Coronary artery (tissue), 2 donors: ENCODE measurements at regions not wholly inside any gene's neighbourhood (a gene's known extent, or its start where the extent isn't known, plus 50 kb on each side); places are given as distances from the start of the nearest gene placed in this dataset.

Source experiments
- DNase-seq: peaks from one replicate; pipeline ENCODE4 v3.0.0-alpha.2; 2017; ENCODE audit warnings: low spot score
- H3K27ac ChIP-seq, 2 donors: fragments of 200-600 bp; sonication (generic); one replicate each; pipeline ENCODE4 v1.5.1; 2016 to 2019
- H3K4me3 ChIP-seq: fragments of 200-600 bp; sonication (generic); 2 replicates; pipeline ENCODE4 v1.5.1; 2016; ENCODE audit warnings: mild to moderate bottlenecking, moderate library complexity
- TF ChIP-seq, protein P1 (sequence below): fragments of 200-600 bp; sonication (generic); IDR thresholded peaks from one replicate; pipeline ENCODE4 v1.5.1; 2019; ENCODE audit warnings: antibody characterized with exemption

DNA sequence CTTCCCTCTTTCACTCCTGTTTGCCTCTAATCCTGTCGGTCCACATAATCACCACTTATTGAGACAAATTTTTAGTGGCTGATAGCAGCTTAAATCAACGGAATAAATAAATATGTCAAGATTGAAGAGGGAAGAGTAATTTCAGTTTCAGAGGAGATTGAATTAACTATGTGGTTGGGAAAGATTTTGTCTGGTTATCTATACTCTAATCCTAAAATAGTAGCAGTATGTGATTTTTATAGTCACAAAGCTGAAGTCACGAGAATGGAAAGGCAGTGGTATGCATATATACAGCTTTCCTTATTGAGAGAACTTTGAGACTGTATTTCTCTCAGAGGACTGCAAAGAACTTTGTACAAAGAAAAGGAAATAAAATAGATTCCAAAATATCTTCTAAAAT lies 493.3 kb downstream of the FAT4 start:
- no peak for DNase-seq
- TF ChIP-seq, protein P1, sequence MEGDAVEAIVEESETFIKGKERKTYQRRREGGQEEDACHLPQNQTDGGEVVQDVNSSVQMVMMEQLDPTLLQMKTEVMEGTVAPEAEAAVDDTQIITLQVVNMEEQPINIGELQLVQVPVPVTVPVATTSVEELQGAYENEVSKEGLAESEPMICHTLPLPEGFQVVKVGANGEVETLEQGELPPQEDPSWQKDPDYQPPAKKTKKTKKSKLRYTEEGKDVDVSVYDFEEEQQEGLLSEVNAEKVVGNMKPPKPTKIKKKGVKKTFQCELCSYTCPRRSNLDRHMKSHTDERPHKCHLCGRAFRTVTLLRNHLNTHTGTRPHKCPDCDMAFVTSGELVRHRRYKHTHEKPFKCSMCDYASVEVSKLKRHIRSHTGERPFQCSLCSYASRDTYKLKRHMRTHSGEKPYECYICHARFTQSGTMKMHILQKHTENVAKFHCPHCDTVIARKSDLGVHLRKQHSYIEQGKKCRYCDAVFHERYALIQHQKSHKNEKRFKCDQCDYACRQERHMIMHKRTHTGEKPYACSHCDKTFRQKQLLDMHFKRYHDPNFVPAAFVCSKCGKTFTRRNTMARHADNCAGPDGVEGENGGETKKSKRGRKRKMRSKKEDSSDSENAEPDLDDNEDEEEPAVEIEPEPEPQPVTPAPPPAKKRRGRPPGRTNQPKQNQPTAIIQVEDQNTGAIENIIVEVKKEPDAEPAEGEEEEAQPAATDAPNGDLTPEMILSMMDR: no peak
- Histone ChIP-seq H3K27ac (no peak overlapping the region), H3K4me3 (no peak overlapping the region)

DNA sequence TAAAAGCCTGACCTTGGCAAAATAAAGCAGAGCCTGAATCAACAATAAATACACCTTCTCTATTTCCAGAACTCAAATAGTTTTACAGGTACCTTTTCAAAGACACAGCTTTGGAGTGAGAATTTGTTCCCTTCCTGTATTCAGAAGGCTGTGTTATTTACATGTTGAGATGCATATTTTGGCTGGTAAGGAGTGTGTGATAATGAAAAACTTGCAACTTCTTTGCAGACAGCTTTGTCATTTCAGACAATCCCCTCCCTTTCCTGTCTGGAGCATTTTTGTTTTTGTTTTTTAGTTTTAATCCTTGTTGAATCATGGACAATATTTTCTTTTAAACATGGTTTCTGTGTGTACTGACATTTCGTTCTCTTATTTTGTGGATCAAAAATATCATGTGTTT lies 493.8 kb downstream of the FAT4 start:
- DNase-seq: no peak
- TF ChIP-seq, protein P1: no peak
- Histone ChIP-seq H3K4me3 (no peak overlapping the region), H3K27ac (no peak overlapping the region)

DNA sequence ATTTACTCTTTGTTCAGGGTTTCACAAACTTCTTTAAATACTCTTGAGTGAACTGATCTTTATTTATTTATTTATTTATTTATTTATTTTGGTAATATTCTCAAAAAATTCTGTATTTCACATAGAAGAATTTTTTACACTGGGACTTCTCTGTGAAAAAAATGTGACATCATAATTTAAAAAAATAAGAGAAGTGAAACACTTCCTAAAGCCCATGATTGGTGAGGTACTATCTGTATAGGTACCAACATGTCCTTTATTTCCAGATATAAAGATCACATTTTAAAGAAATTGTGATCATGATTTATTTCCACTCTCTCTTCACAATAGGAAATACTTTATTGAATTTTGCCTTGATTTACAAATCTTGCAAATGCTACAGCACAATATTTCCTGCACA lies 497.1 kb downstream of the FAT4 start:
- DNase-seq: no peak
- TF ChIP-seq, protein P1: no peak
- Histone ChIP-seq H3K27ac (no peak overlapping the region), H3K4me3 (no peak overlapping the region)

DNA sequence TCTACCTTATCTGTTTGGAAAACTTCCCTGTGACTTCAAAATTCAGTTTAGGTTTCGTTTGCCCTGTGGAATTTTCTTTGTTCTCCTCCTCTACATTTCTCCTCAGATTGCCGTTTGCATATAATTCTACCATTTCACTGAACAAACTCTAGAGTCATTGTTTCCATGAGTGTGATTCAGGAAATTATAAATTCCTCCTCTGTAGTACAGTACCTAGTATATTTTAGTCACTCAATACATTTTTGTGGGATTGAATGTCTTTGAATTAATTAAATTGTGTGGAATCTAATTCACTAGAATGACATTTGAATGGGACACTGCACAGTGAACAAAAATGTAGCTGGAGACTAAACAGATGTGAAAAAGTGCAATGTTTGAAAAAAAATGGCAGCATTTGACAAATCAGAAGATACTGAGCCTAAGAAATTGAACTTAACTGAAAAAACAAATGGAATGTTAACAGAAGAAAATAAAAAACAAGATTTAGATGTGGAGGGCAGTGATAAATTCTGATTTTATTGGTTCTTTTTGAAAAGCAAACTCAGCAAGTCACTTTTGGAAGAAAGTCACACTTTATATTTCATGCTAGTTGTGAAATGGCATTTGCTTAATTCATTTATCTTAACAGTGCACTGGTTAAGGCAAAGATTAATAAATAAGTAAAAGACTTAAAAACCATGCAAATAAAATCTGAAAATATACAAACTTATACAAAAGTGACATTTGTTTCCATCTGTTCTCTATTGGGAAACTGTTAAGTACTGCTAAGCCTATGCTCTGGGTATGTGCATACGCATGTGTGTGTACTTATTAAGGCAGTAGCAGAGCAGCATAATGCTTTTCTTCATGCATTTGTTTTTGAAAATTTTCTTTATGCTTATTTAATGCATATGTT lies 512.3 kb downstream of the FAT4 start:
- no peak for DNase-seq
- no peak overlapping the region for H3K4me3 ChIP-seq
- TF ChIP-seq, protein P1: no peak
- H3K27ac ChIP-seq: no peak overlapping the region

DNA sequence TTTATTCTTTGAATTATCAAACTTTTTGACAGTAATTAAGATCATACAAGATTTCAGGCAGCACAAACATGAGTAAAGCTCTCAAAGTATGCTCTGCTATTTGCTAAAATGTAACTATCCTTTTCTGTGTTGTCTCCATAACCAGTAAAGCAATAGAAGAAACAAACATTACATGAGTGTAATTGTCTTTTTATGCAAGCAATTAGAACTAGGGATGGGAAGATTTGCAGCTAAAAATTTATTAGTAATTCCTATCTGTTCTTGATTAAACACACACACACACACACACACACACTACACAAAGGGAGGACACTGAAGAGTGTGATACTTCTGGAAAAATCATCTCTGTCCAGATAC lies 512.9 kb downstream of the FAT4 start:
- H3K27ac ChIP-seq: no peak overlapping the region
- no peak for DNase-seq
- H3K4me3 ChIP-seq: no peak overlapping the region
- TF ChIP-seq, protein P1: no peak

DNA sequence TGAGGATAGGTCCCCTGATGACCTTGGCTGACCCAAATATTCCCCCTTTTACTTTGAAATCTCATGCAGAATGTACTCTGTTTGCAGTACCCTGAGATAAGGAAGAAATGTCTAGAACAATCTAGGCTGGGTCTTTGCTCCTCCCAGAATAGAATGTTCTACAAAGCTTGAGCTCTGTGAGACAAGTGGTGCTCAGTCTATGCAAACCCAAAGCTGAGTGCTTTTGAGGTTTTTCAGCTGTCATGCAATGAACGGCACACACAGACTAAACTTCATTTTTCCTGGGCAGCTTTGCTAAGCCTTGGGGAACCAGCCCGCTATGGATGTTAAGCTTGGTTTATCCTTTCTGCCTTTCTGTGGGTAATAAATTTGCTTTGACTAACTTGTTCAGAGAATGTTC lies 513.6 kb downstream of the FAT4 start:
- Histone ChIP-seq H3K4me3 (no peak overlapping the region), H3K27ac (no peak overlapping the region)
- TF ChIP-seq, protein P1: no peak
- DNase-seq: no peak

DNA sequence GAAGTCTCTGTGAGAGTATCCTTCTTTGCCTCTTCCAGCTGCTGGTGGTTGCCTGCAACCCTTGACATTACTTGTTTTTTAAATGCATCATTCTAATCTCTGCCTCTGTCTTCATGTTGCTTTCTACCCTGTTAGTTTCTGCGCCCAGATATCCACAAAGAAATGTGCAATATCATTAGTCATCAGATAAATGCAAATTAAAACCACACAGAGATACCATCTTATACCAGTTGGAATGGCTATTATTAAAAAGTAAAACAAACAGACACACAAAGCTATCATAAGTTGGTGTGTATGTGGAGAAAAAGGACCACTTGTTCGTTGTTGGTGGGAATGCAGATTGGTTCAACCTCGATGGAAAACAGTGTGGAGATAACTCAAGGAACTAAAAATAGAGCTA lies 517.4 kb downstream of the FAT4 start:
- H3K4me3 ChIP-seq: no peak overlapping the region
- TF ChIP-seq, protein P1: no peak
- H3K27ac ChIP-seq: no peak overlapping the region
- DNase-seq: no peak
